EL (cell line): ENCODE measurements at regions not wholly inside any gene's neighbourhood (a gene's known extent, or its start where the extent isn't known, plus 50 kb on each side); places are given as distances from the start of the nearest gene placed in this dataset.
"Not testable (repeated sequence)": the region's sequence is repeated elsewhere in the genome, so short reads cannot be mapped to it uniquely, and the experiment has no call there.

Experiments
- DNase-seq: peaks from one replicate; pipeline ENCODE4 v3.0.0-alpha.2; 2016

- no peak for DNase-seq
Observed at GRCh38 chr6:27531772-27532459, 59.0 kb upstream of the ZNF184 start.

DNA sequence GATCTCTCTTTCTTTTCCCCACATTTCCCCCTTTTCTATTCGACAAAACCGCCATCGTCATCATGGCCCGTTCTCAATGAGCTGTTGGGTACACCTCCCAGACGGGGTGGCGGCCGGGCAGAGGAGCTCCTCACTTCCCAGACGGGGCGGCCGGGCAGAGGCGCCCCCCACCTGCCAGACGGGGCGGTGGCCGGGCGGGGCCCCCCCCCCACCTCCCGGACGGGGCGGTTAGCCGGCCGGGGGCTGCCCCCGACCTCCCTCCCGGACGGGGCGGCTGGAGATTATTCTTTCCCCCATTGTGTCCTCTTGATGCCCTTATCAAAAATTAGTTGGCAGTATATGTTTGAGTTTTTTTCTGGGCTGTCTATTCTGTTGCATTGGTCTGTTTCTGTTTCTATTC is 56.9 kb upstream of the ZNF184 start:
- DNase-seq = not testable (repeated sequence)

GRCh38 chr6:27528714-27529113 is 55.8 kb upstream of the ZNF184 start:
- DNase-seq = no peak
